ENCODE measurements at regions not wholly inside any gene's neighbourhood (a gene's known extent, or its start where the extent isn't known, plus 50 kb on each side); places are given as distances from the start of the nearest gene placed in this dataset.
A peak's percentile ranks its signal among the peaks of the same experiment; 100 is the strongest.

DNA sequence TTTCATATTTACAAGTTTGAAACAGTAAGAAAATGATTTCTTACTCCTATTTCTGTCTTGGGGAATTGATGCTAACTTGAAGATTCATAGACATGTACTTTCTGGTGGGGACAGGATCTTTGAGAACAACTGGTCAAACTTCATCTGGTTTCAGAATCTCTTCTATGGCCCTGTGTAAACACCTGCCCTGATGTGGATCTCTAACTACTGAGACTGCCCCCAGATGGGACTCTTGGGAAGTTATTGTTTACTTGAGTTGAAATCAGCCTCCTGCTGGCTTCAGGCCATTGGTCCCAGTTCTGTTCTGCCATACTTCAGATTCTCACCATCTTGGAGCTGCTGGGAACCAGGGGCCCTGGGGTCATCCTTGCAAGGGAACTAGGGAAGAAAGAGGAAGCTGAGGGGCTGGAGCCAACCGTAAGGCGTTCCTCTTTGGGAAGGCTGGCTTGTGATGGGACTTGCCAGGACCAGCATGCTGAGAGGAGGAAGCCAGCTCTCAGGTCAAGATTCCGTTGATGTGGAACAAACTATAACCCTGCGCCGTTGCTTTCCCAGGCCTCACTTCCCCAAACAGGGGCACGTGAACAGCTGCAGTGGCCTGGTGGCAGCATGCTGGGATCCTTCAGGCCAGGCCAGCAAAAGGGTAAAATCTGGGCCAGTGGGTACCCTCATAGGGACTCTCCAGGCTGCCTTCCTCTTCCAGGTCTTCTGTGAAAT lies 135.5 kb upstream of the CXCR4 start:
- no peaks in the 10 kb centered on the region for H3K27me3 ChIP-seq
- intact Hi-C loops (cut with DNase I): no loop called here
- H3K36me3 ChIP-seq: no peaks in the 10 kb centered on the region
- peak in 2 of 4 donors; percentile 84 for DNase-seq
- peak; percentile 74 for ATAC-seq
- H3K4me3 ChIP-seq: no peak overlapping the region
- H3K9me3 ChIP-seq: no peaks in the 10 kb centered on the region
- H3K27ac ChIP-seq: peak overlapping the region; percentile 7 to 82
- peaks cover 0 to 34% of the 10 kb centered on the region in 2 donors for H3K4me1 ChIP-seq
- TF ChIP-seq, protein P1, sequence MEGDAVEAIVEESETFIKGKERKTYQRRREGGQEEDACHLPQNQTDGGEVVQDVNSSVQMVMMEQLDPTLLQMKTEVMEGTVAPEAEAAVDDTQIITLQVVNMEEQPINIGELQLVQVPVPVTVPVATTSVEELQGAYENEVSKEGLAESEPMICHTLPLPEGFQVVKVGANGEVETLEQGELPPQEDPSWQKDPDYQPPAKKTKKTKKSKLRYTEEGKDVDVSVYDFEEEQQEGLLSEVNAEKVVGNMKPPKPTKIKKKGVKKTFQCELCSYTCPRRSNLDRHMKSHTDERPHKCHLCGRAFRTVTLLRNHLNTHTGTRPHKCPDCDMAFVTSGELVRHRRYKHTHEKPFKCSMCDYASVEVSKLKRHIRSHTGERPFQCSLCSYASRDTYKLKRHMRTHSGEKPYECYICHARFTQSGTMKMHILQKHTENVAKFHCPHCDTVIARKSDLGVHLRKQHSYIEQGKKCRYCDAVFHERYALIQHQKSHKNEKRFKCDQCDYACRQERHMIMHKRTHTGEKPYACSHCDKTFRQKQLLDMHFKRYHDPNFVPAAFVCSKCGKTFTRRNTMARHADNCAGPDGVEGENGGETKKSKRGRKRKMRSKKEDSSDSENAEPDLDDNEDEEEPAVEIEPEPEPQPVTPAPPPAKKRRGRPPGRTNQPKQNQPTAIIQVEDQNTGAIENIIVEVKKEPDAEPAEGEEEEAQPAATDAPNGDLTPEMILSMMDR (IDR thresholded peaks at IDR 0.05): no peak

DNA sequence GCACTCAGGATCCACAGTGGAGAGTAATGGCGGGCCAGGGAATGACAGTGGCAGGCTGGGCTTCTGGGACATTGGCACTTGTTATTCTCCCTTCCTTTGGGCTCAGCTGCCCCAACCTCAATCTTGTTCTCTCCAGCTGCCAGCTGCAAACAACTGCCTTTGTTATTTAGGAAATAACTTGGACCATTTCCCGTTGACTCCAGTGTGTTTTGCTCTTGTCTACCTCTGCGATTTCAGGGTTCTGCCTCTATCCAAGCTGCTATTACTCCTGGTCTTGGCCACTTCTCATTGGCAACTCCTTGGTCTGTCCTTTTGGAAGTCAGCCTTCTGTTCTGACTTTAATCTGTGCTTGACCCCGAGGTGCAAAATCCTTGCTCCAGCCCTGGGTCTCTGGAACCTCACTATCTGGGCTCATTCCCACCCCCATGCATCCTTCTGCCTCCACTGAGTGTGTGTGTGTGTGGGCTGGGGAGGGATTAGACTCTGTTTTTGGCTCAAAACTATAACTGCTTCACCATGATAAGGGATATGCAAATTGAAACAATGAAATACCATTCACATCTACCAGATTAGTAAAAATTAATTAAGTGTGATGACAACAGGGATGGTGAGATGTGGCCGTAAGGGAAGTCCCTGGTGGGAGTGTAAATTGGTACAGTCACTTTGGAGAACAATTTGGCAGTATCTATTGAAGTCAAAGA lies 134.1 kb upstream of the CXCR4 start:
- peaks cover 0 to 34% of the 10 kb centered on the region in 2 donors for H3K4me1 ChIP-seq
- H3K4me3 ChIP-seq: no peak overlapping the region
- no peaks in the 10 kb centered on the region for H3K9me3 ChIP-seq
- H3K27ac ChIP-seq: no peak overlapping the region
- peak in 1 of 4 donors; percentile 60 for DNase-seq
- intact Hi-C loops (cut with DNase I): no loop called here
- H3K27me3 ChIP-seq: no peaks in the 10 kb centered on the region
- no peaks in the 10 kb centered on the region for H3K36me3 ChIP-seq
- ATAC-seq: no peak
- TF ChIP-seq, protein P1 (IDR thresholded peaks at IDR 0.05): no peak

DNA sequence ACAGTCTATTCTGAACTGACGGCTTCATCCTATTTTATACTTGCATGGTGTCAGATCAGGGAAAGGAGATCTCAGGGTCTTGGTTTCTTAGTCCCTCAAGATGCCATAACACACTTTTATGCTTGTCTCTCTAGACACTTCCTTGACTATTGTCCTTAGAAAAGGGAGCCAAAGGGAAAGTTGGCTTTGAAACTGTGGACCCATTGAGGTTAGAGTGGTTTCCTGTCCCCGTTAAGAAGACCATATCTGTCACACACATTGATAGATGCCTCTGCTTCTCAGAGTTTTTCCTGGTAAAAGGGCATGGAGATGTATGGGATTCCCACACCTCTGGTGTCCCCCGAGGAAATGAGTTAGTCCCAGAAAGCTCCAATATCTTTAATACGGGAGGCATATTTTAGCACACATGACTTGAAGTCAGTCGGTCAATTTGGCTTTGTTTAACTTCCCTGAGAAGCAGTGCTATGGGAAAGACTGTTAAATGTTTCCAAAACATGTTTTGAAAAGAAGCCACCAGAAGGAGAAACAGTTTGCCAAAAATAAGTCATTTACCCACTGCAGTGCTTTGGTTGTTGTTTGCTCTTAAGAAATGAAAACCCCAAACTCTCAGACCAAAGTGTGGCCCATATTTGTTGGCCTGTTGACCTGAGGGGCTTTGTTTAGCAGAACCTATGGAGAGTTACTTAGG lies 133.4 kb upstream of the CXCR4 start:
- H3K4me1 ChIP-seq: peaks cover 2 to 32% of the 10 kb centered on the region in 2 donors

DNA sequence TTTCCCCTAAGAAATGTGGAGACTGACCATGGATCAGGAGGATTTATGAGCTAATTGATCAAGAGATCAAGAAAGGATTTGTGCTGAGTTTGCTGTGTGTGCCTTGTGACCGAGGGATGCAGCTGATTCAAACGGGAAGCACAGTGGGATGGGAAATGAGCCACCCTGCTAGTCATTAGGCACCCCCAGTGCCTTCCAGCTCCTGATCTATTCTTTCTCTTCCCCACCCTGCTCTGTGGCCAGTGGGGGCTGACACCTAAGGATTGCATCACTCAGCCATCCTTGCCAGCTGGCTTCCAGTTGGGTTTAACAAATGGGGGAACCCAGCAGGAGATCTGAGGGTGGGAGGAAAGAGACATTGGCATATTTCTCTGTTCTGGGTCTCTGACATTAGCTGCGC lies 132.2 kb upstream of the CXCR4 start:
- ATAC-seq (no peak), DNase-seq (no peak)
- Histone ChIP-seq H3K4me3 (no peak overlapping the region), H3K27me3 (no peaks in the 10 kb centered on the region), H3K9me3 (no peaks in the 10 kb centered on the region), H3K27ac (no peak overlapping the region), H3K4me1 (peaks cover 7 to 28% of the 10 kb centered on the region in 2 donors), H3K36me3 (no peaks in the 10 kb centered on the region)
- intact Hi-C loops (cut with DNase I): no loop called here
- TF ChIP-seq, protein P1 (IDR thresholded peaks at IDR 0.05): no peak

More for the DNA sequence above, 133.4 kb upstream of the CXCR4 start:
- no peak for ATAC-seq
- Histone ChIP-seq H3K9me3 (no peaks in the 10 kb centered on the region), H3K4me3 (no peak overlapping the region), H3K27me3 (no peaks in the 10 kb centered on the region), H3K27ac (no peak overlapping the region), H3K36me3 (no peaks in the 10 kb centered on the region)
- intact Hi-C loops (cut with DNase I): no loop called here
- no peak for DNase-seq
- TF ChIP-seq, protein P1 (IDR thresholded peaks at IDR 0.05): no peak

DNA sequence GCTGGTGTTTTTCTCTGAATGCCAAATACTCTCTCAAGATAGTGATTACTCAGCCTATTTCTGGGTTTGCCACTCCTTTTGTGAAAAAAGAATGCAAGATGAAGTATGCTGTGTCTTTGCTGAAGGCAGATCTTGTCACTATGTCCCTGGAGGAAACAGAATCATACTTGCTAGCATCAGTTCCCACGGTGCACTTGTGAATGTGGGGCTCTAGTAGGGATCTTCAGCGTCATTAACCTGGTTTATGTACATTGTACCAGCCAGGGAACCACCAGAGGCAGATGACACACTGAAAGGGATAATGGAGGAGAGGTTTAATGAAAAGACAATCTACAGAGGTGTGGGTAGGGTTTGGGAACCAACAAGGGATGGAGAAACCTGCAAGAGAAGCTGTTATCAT lies 131.0 kb upstream of the CXCR4 start:
- no peaks in the 10 kb centered on the region for H3K36me3 ChIP-seq
- no peak overlapping the region for H3K4me3 ChIP-seq
- intact Hi-C loops (cut with DNase I): no loop called here
- no peaks in the 10 kb centered on the region for H3K9me3 ChIP-seq
- TF ChIP-seq, protein P1 (IDR thresholded peaks at IDR 0.05): no peak
- no peak overlapping the region for H3K27ac ChIP-seq
- DNase-seq (no peak), ATAC-seq (no peak)
- H3K4me1 ChIP-seq: peaks cover 7 to 15% of the 10 kb centered on the region in 2 donors
- no peaks in the 10 kb centered on the region for H3K27me3 ChIP-seq

Measured in left lung (tissue), 4 donors.